T-helper 2 cell (primary cell): ENCODE measurements at regions not wholly inside any gene's neighbourhood (a gene's known extent, or its start where the extent isn't known, plus 50 kb on each side); places are given as distances from the start of the nearest gene placed in this dataset.

Experiments used
- DNase-seq, 5 experiments: peaks; one replicate each; pipeline versions ENCODE4 v3.0.0 to v3.0.0-alpha.2; 2012 to 2022

DNA sequence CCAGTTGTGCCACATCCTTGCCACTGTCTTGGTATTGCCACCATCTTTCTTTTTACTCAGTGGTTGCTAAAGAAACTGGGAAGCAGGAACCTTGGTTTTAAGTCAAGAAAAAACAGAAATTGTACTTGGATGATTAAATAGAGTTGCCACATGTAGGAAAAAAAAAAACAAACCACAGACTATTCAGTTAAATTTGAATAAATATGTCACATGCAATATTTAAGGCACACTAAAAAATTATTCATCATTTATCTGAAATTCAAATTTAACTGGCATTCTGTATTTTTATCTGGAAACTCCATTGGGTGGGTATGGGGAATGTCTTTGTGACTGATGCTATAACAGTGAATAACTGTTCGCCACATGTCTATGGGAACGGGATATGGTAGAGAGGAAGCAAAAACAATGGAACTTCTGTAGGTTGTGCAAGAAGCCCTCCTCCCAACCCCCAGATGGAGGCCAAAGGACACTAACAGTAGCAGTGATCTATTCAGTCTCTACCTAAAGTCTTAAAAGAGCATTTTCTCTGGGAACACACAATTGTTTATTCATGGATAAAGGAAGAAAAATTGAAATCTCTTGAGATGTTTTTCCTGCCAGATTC lies 57.0 kb upstream of the PLAC8 start:
- DNase-seq, result no peak

DNA sequence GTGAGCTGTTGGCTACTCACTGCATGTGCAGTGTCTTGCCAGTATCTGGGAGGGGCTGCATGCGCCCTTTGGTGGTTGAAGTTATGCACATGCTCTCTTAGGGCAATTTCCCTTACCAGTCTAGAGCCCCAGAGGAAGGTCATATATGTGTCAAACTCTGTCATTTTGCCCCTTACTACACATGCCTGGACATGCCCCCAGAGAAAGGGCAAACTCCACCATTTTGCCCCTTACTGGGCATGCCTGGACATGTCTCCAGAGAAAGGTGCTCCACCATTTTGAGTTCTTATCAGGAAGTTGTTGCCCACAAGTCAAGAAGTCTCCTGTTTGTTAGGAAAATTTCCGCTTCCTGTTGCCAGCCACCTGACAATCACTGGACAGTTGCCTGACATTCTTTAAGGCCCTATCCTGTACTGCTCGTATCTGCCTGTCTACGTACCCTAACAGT lies 56.4 kb upstream of the PLAC8 start:
- DNase-seq, result peak in 1 of 5 experiments; percentile 11
